DMS153 treated with DMSO at 0.1 percent for 48 hours (cell line): ENCODE measurements at regions not wholly inside any gene's neighbourhood (a gene's known extent, or its start where the extent isn't known, plus 50 kb on each side); places are given as distances from the start of the nearest gene placed in this dataset.

ENCODE experiments used
- DNase-seq: peaks from one replicate; lab custom pipeline; 2025; ENCODE audit not compliant: unreplicated experiment; lab: John Stamatoyannopoulos, UW

DNA sequence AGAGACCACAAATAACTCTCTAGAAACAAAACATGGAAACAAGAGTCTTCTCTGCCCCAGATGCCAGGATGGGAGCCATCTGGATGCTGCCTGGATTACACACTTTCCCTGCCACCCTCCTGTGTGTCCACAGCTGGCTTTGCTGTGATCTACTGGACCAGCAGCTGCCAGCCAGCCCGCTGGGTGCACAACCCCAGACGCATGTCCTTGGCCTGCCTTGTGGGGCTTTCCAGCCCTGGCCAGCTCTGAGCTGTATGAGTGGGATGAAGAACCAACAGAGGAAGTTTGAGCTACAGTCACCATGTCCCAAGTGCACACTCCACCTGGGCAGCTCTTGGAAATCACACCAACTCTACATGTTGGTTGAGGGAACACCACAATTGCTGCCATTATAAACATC, 57.0 kb upstream of the TNRC6C start:
- no peak for DNase-seq

DNA sequence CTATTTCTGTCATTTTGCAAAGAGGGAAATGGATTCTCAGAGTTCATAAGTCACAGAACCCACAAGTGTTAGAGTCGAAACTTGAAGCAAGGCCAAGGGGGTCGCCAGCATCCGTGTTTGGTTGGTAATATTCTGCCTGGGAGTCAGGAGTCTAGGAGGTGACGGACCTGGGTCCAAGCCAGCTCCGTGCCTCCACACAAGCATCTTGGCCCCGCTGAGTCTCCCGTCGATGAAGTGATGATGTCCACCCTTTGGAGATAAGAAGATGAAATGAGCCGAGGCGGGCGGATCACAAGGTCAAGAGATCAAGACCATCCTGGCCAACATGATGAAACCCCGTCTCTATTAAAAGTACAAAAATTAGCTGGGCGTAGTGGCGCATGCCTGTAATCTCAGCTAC, 53.2 kb upstream of the TNRC6C start:
- no peak for DNase-seq

DNA sequence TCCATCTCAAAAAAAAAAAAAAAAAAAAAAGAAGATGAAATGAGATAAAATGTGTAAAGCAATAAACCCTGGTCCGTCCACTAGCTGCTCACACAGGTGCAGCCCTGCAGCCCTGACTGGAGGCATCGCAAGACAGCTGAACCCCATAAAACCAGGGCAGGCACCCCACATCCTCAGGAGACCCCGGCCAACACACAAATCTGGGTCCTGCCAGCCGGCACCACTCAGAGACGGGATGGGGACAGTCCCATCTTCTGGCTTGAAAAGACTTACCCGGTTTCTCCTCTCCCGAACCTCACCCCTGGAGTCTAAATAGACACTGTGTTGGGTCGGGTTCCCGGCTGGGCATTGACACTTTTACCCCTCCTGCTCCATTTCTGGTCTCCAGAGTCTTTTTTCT, 52.7 kb upstream of the TNRC6C start:
- no peak for DNase-seq

DNA sequence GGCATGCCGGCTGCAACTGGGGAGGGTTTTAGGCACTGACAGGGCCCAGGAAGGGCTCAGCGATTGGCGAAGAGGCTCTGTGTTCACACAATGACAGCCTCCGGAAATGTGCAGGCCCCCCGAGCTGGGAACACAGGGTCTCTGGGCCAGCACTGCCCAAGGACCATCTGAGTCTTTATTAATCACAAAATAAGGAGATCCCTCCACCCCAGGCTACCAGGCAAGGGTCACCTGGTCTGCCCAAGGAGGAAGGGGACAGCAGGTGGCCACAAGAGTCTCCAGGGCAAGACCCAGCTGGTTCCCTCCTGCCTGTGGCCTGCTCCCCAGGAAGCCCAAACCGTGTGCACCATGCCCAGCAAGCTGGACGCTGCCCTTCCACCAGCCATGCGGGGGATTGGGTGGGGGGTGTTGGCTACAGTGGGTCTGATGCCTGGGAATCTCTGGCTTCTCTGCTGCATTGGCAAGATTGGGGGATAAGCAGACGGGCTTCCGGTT, 52.1 kb upstream of the TNRC6C start:
- DNase-seq, result no peak

DNA sequence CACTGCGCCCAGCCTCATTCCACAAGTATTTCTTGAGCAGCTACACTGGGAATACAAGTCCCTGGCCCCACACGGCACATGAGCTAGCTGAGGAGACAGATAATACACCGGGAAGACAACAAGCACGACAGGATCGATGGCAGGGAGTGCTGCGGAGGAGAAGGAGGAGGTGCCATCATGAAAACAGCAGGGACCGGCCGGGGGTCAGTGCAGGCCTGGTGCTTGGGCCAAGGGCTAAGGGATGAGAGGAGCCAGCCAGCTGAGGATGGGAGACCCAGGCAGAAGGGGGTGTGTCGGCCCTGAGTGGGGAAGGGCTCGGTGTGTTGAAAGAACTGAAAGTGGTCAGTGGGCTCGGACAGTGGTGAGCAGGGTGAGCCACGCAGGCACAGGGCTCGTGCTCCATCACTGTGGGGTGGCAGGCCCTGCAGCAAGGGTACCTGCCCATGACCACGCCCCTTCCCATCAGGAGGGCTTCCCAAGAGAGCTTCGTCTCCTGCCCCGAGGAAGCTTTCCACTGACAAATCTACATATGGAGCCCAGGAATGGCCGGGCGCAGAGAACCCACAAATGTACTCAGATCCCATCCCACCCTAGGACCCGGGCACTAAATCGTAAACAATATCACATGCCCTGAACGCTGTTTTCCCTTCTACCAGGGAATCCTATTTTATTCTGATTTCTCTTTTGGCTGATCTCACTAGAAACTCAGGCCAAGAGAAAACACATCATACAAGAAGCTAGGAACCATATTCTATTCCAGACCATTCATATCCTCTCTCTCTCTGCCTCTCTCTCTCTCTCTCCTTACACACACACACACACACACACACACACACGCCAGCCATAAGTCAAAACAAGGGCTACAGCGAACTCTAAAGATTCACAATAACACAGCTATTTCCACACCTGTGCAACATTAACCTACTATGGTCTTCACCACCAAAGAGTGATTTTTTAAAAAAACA, 50.7 kb upstream of the TNRC6C start:
- DNase-seq, result no peak

DNA sequence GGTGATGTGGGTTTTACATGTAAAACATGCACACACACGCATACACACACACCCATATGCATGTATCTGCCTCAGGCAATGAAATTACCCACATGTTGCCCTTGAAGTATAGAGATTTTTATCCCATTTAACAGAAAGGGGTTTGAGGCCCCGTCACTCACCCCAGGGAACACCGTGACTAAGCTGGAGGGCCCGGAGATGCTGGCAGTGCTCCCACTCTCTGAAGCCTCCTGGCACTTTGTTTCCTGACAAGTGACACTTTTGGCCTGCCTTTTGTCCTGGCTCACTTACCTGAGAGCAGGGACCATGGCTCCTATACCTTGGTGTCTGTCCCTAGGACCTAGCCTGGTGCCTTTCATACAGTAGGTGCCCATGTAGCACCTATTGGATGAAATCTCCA, 50.0 kb upstream of the TNRC6C start:
- no peak for DNase-seq
